GM03348 (cell line): ENCODE measurements at regions not wholly inside any gene's neighbourhood (a gene's known extent, or its start where the extent isn't known, plus 50 kb on each side); places are given as distances from the start of the nearest gene placed in this dataset.
"Not testable (repeated sequence)": the region's sequence is repeated elsewhere in the genome, so short reads cannot be mapped to it uniquely, and the experiment has no call there.

Source experiments
- DNase-seq: peaks from one replicate; pipeline ENCODE4 v3.0.0; 2012; ENCODE audit warnings: low spot score

DNA sequence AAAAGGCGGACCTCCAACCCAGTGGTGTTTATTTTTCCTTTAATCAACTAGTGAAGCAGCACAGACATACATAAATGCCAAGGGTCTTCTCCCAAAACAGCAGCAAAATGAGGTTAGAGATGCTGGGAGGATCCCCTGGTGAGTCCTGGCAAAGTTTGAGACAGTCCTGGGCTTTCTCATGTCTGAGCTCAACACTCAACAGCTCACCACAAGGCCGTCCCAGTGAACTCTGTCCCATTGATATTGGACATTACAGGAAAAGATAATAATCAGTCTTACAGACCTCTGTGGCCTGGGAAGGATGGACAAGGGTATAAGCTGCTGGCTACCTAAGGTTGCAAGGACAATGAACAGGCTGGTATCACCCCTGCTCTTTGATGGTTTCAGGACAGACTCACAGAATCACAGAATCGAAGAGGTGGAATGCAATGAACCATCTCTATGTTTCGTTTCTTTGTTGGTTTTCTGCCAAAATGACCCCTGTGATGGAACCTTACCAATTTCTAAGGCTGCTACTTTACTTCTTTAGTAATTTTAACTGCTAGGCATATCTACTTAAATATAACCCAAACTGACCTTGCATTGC is 551.8 kb downstream of the RAB28 start:
- DNase-seq: no peak

DNA sequence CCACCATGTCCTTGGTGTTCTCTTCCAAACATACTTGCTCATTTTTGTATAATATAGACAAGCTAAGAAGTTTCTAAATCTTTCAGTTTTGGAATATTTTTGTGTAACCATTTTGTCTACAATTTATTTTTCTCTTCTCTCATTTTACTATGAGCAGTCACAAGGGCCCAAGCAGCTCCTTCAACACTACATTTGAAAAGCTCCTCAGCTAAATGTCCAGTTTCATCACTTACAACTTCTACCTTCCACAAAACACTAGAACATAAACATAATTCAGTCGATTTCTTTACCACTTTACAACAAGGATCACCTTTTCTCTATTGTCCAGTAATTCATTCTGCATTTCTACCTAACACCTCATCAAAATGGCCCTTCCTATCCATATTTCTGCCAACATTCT is 554.4 kb downstream of the RAB28 start:
- no peak for DNase-seq

DNA sequence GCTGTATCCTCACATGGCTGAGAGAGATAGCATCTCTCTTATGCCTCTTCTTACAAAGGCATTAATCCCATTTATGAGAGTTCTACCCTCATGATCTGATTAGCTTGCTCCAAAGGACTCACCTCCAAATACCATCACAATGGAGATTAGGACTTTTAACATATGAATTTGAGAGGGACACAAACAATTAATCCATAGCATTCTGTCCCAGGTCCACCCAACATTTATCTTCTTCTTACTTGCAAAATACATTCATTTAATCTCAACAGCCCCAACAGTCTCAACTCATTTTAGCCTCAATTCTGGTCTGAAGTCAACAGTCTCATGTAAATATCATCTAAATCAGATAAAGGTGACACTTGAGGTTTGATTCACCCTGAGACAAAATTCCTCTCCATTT is 555.4 kb downstream of the RAB28 start:
- no peak for DNase-seq

DNA sequence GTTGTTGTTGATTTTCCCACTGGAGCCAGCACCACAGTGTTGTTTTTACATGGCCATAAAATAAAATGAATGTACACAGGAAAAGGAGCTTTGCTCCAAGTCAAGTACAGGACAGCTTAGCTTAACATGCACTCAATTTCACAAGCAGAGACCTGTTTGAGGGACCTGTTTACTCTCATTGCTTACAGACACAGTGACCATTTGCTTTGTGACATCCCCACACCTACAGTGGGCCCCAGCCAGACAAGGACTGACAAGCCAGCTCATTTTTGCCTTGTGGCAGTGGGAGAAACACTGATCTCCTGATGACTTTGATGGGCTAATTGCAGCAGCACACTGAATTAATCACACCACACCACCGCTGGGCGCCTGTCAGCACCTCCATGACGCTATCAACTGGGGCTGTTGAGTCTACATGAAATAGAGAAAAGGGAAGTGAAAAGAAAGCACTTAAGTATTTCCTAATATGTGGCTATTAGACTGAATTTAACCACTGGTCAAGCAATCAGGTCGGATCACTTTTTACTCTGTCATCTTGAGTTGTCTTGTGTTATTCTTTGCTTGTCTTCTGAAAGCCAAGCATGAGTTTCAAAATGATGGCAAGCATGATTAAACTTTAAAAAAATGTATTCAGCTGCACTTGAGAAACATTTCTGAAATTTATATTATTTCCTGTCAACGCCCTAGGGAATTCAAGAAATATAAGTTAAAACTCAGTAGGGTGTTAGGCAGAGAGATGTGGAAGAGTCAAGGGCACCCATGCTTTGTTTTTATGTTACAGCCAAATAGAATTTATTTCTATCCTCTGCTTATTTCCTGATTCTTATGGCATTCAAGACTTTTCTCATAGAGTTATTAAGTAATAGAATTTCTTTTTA is 557.7 kb downstream of the RAB28 start:
- DNase-seq: no peak

DNA sequence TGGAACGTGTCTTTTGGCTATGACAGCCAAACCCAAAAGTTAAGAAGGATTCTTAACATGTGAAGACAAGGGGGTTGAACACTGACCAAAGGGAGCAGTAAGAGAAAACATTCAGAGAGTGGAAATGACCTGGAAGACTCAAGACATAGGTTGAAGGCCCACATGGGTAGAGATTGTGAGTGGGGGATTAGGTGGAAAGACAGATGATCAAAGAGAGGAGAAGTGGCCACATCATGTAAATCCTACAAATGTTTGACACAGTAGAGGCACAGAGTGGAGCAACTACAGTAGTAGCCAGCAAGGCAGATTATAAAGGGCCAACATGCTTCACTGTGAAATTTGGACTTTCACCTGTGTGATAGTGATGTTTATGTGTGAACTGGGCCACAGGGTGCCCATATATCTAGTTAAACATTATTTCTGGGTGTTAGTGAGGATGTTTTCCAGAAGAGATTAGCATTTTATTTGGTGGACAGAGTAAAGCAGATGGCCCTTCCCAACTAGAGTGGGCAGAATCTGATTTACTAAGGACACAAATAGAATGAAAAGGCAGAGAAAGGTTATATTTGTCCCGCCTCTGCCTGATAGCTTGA is 559.3 kb downstream of the RAB28 start:
- DNase-seq: no peak

DNA sequence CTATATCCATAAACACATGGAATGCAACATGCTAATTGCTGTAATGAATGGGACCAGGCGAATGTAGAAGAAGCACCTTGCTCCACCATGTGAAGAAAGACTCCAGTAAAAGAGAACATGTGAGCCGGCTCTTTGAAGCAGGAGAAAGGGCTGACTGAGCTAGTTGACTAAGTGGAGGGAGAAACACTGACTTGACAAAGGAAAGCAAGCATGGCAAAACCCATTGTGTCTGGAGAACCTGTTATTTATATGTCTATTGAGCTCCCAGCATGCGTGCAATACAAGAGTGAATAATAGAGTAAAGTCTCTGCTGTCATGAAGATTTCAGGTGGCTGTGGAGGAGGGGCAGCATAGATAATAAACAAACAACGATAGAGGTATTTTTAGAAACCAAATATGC is 559.9 kb downstream of the RAB28 start:
- no peak for DNase-seq

DNA sequence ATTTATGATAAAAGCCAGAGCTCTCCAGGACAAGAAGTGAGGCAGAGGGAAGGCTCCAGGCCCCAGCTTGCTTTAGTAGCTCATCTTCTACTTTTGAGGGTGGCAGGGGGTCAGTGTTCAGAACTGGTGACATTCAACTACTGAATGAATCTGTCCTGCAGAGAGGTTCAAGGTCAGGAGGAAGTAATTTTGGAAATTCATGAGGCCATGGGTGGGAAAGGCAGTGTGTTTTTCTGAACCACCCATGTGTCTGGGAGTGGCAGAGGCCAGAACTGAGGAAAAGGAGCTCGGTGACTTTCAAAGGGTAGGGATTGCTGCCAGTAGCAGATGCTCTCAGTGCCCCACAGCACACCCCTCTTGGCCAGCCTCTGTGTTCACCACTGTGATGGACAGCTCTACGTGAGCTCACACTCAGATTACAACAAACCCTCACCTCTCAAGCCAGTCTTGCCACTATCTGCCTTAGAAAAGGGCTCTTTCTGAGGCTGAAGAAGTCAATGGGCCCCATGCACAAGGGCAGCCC is 571.2 kb downstream of the RAB28 start:
- no peak for DNase-seq

DNA sequence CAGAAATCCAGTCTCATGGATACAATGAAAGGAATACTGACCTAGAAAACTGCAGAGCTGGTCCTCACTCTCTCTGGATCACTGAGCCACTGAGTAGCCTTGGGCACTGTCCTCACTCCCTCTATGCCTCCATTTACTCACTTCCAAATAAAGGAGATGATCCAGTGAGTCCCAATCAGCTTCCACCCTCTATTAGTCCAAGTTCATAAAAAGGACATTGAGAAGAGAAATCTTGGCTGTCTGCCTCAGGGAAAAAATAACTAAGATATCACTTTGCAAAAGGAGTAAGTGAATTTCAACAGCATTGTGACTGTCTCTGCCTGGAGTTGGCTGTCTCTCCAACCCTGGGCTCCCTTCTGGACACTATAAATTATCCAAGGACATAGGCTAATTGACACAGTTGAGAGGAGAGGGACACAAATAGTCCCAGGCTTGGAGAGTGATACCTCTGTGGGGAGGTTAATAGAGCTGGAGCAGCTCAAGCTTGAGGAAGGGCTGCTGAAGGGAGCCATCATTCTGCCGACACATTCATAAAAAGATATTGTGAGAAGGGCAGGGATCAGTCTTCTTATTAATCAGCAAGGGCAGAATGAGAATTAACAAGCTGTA is 572.3 kb downstream of the RAB28 start:
- no peak for DNase-seq

DNA sequence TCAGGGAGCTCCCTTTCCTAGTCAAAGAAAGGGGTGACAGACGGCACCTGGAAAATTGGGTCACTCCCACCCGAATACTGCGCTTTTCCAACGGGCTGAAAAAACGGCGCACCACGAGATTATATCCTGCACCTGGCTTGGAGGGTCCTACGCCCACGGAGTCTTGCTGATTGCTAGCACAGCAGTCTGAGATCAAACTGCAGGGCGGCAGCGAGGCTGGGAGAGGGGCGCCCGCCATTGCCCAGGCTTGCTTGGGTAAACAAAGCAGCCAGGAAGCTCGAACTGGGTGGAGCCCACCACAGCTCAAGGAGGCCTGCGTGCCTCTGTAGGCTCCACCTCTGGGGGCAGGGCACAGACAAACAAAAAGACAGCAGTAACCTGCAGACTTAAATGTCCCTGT is 580.5 kb downstream of the RAB28 start:
- DNase-seq: not testable (repeated sequence)

DNA sequence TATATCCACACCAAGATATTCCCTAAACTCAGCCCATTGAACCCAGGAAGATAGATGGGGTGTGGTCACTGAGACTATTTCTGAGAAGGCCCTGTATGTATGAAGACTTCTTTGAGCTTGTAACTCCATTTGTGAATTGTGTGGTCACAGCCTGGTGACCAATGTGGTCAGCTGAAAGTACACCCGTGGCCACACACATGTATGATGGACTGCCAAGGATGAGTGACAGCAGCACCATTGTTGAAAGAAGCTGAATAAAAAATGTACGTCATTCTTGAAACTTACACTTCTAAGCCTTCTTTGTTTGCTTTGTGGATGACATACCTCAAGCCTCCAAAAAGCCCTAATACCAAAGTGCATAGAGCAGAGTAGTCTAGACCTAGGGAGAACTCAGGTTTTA is 581.4 kb downstream of the RAB28 start:
- DNase-seq: no peak

DNA sequence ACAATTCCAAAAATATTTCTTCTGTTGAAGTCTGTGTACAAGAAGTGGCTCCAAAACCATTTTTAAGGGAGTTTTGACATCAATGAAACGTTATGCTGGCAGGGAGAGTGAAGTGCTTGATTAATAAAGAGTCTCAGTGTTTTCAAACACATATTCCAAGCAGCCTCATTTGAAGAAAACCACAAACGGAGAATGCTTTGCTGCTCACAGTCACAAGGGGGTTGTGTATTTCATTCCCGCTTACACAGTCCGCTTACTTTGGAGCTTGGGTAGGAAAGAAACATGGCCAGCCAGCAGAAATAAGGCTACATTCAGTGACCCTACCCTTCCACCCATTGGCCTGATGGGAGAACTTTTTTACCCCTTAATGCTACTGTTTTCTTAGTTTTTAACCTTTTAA is 586.2 kb downstream of the RAB28 start:
- no peak for DNase-seq

DNA sequence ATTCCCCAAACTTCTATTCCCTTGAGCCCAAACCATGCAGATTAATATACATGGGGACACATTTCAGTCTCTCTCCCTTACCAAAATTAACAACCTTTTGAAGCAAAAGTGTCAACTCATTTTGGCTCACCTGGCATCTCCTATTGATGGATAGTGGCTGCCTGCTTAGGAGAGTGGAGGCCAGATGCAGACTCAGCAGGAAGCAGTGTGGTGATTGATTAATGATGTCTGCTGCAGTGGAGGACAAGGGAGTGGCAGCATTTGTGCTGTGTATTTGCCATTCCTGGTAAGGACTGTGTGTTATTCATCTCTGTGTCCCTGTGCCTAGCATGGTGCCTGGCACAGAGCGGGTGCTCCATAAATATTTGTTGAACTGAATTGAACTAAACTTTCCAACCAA is 590.1 kb downstream of the RAB28 start:
- DNase-seq: no peak

DNA sequence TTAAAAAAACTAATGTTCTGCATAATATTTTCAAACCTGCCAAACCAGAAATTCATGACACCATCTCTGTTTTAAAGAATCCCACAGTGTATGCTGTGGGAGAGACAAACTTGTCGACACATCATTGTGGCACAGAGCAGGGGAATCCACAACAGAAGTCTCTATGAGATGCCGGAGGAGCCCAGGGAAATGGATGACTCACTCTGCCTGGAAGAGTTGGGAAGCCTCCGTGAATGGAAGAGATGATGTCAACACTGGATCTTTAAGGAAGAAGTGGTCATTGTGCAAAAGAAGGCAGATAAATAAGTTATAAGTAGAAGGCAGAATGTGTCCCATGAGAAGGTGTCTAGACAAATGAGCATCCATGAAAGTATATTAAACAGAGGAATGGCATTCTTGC is 595.1 kb downstream of the RAB28 start:
- DNase-seq: no peak

DNA sequence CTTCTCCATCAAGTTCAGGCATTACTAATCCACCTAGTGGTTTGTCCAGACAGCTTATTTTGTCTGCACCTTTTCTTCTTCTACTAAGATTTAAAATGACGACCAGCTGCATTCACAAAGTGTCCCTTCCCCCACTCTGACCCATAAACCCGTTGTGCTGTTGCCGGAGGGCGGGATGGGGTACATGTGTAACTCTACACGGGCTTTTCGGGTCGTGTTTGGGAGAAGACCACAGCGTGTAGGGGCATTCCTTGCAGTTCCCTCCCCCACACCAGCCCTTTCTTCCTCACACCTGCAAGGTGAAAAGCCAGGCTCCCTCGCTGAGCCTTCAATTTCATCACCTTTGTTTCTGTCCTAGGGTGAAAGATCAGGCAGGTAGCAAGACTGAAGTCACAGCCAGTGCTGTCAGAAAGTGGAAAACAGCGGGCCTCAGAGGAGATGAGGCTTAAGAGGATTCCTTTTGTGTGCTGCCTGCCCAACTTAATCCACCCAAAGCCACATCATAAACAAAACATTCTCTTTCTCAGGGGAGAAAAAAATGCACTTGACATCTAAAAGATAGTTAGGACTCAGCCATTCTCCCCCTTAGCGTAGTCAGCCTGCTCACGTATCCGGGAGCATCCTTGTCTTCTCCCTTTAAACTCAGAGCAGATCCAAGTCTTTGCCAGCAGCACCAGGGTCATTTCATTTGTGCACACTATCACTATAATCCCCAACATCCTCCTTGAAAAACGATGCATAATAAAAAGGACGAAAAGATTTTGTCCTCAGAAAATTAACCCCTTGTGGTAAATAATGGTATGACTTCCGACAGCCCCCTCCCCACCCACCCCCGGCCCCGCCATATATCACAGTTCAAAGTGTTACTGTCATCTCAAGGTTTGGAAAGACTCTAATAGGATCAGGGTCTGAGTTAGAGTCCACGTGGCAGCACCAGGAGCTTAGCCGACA is 599.0 kb downstream of the RAB28 start:
- DNase-seq: no peak

DNA sequence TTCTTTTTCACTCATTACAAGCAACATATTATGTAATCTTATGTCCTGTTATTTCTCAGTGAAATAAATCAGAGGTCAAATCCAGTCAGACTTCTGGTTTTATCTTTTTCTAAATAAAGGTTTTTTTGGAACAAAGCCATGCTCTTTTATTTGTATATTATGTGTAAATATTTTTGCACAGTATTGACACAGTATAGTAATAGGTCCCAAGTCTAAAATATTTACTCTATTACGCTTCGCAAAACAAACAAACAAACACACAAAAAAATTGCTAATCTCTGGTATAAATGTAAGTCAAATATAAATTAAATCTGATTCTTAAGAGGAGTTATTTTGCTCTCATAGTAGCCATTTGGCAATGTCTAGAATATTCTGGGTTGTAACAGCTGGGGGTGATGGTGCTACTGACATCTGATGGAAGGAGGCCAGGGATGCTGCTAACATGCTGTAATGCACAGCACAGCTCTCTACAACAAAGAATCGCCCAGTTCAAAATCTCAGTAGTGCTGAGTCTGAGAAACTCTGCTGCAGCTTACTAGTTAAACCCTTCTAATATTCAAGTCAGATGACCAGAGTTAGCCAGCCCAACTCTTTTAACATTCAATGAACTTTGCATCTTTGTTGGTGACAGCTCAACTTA is 602.1 kb downstream of the RAB28 start:
- no peak for DNase-seq

DNA sequence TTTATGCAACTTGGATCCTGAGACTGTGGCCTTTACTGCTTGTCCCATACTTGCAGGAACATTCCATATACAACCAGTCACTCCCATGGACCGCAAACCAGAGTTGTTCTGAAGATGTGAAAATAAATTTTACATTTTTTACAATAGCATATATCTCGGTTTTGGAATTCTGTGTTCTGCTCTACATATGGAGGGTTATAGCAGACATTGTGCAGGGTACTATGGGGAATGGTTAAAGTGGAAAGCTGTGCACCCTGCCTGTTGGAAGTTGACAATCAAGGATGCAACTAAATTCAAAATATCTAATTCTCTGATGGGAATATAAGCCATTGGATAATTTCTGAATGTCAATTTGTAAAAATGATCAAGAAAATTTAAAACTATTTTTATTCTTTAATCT is 603.3 kb downstream of the RAB28 start:
- no peak for DNase-seq

DNA sequence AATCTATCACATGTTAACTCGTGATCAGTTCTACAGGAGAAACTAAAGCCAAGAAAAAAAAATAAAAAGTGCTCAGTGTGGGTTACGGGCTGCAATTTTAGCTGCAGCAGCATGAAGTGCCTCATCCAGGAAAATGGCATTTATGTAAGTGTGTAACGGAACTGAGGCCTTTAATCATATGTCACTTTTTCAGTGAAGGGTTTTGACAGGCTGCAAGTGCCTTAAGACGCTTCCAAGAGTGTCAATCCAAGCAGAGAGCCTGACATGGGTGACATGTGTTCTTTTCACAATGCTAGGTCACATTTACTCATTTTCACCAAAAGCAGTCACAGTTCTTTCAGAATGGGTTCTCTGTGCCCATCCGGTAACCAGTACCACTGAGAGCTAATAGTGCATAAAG is 604.6 kb downstream of the RAB28 start:
- no peak for DNase-seq

DNA sequence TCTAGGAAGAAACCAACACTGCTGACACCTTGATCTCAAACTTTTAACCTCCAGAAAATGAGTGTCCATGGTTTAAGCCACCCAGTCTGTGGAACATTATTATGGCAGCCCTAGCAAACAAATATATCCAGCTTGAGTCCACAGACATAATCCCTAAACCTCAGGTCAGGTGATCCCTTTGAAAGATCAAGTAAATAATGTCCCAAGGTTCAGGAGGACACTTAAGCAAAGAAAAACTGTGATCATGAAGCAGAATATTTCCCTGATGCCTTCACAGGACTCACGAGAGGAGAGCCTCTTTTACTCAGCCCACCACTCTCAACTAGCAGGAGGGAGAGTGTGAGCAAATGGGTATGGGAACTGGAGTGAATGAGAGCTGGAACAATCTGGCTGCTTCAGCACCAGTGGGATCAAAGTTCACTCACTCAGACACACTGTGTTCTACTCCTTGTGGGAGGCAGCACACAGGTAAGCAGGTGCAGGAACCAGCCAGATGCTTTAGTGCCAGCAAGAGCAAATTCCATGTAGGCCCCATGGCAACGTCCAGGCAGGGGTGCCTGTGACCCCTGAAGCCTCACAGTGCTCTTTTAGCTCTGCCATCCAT is 608.4 kb downstream of the RAB28 start:
- no peak for DNase-seq

DNA sequence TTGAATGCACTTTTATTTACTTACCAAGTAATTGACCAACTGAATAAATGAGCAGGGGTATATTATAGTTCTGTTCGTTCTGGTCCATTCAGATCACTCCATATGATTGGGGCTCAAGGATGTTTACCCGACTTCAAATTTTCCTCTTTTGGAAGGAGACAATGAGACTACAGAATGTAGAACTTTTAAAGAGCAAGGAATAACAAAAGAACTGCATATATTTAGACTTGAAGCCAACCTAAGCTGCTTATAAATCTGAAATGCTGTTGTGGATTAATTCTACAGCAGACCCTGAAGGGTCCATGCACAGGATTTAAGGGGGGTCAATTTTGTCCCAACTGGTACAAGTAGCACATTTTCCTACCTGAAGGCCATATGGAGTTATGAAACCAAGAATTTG is 610.8 kb downstream of the RAB28 start:
- no peak for DNase-seq

DNA sequence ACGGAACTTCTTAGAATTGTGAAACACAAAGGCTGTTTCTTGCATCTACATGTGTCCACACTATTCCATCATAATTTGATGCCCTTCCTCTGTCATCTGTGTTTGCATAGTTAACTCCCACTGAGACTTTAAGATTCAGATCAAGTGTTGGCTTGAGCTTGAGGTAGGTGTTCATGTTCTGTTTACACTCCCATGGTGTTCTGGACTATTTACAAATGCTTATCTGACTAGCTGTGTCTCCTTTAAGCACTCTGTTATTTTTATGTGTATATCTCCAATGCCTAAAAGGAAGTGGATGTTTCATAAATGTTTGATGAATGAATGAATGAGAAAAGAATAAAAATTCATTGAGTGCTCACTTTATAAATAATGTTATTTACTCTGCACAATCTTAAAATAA is 622.7 kb downstream of the RAB28 start:
- DNase-seq: no peak
